ENCODE measurements at regions not wholly inside any gene's neighbourhood (a gene's known extent, or its start where the extent isn't known, plus 50 kb on each side); places are given as distances from the start of the nearest gene placed in this dataset.

DNA sequence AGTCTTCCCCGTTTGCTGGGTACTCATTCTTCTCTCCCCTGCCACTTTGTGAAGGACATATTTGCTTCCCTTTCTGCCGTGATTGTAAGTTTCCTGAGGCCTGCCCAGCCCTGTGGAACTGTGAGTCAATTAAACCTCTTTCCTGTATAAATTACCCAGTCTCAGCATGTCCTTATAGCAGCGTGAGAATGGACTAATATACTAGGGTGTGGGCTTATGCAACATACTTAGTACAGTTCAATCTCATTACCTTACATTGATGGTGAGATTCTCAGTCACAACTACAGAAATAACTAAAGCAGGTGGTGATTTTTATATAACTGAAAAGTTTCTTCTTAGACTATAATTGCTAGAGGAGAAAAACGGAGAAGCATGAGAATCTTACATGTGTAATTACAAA, 237.9 kb upstream of the MMADHC start:
- no peak for TF ChIP-seq CTCF (conservative IDR thresholded peaks at IDR 0.05)
- TF ChIP-seq EZH2 (IDR thresholded peaks at IDR 0.05; ENCODE audit: low read depth) = no peak

All from PC-9 (cell line).